ENCODE measurements at regions not wholly inside any gene's neighbourhood (a gene's known extent, or its start where the extent isn't known, plus 50 kb on each side); places are given as distances from the start of the nearest gene placed in this dataset.

GRCh38 chr7:156537006-156537405, 103.6 kb upstream of the RNF32 start:
- DNase-seq (ENCODE audit: low read depth in 2 of 2) = no peak
- no peak for TF ChIP-seq CTCF (IDR thresholded peaks at IDR 0.05; ENCODE audit: low read depth, low read length)
- no peak overlapping the region for H3K4me3 ChIP-seq (replicated peaks in 1 of 2; ENCODE audit: low read depth in 2 of 2, low read length in 2 of 2)

- no peak for DNase-seq (ENCODE audit: low read depth in 2 of 2)
- H3K4me3 ChIP-seq (replicated peaks in 1 of 2; ENCODE audit: low read depth in 2 of 2, low read length in 2 of 2) = no peak overlapping the region
- no peak for TF ChIP-seq CTCF (IDR thresholded peaks at IDR 0.05; ENCODE audit: low read depth, low read length)
These were observed 105.6 kb upstream of the RNF32 start for GRCh38 chr7:156534925-156535324.

- TF ChIP-seq CTCF (IDR thresholded peaks at IDR 0.05; ENCODE audit: low read depth, low read length) = no peak
- H3K4me3 ChIP-seq (replicated peaks in 1 of 2; ENCODE audit: low read depth in 2 of 2, low read length in 2 of 2) = no peak overlapping the region
- no peak for DNase-seq (ENCODE audit: low read depth in 2 of 2)
These were observed 106.6 kb upstream of the RNF32 start for GRCh38 chr7:156533964-156534363.

- no peak overlapping the region for H3K4me3 ChIP-seq (replicated peaks in 1 of 2; ENCODE audit: low read depth in 2 of 2, low read length in 2 of 2)
- TF ChIP-seq CTCF (IDR thresholded peaks at IDR 0.05; ENCODE audit: low read depth, low read length) = no peak
- no peak for DNase-seq (ENCODE audit: low read depth in 2 of 2)
These were observed 107.2 kb upstream of the RNF32 start for GRCh38 chr7:156533420-156533819.

GRCh38 chr7:156532016-156532602, 108.5 kb upstream of the RNF32 start:
- H3K4me3 ChIP-seq (replicated peaks in 1 of 2; ENCODE audit: low read depth in 2 of 2, low read length in 2 of 2) = no peak overlapping the region
- TF ChIP-seq CTCF (IDR thresholded peaks at IDR 0.05; ENCODE audit: low read depth, low read length) = no peak
- no peak for DNase-seq (ENCODE audit: low read depth in 2 of 2)

- TF ChIP-seq CTCF (IDR thresholded peaks at IDR 0.05; ENCODE audit: low read depth, low read length) = no peak
- no peak for DNase-seq (ENCODE audit: low read depth in 2 of 2)
- no peak overlapping the region for H3K4me3 ChIP-seq (replicated peaks in 1 of 2; ENCODE audit: low read depth in 2 of 2, low read length in 2 of 2)
These were observed 110.6 kb upstream of the RNF32 start for GRCh38 chr7:156529956-156530355.

GRCh38 chr7:156527458-156527890, 113.1 kb upstream of the RNF32 start:
- H3K4me3 ChIP-seq (replicated peaks in 1 of 2; ENCODE audit: low read depth in 2 of 2, low read length in 2 of 2) = no peak overlapping the region
- TF ChIP-seq CTCF (IDR thresholded peaks at IDR 0.05; ENCODE audit: low read depth, low read length) = no peak
- DNase-seq (ENCODE audit: low read depth in 2 of 2) = no peak
